Vagina (tissue), 2 donors: ENCODE measurements at regions not wholly inside any gene's neighbourhood (a gene's known extent, or its start where the extent isn't known, plus 50 kb on each side); places are given as distances from the start of the nearest gene placed in this dataset.

Experiments
- DNase-seq, 2 donors: peaks; one replicate each; pipeline ENCODE4 v3.0.0-alpha.2; 2017; ENCODE audit errors: extremely low spot score in 2 of 2
- H3K27ac ChIP-seq: fragments of 200-600 bp; sonication (generic); one replicate; pipeline ENCODE4 v1.5.1; 2019
- H3K27me3 ChIP-seq: fragments of 200-600 bp; sonication (generic); one replicate; pipeline ENCODE4 v1.5.1; 2019
- H3K36me3 ChIP-seq, 2 donors: fragments of 200-600 bp; sonication (generic); one replicate each; pipeline ENCODE4 v1.5.1; 2017 to 2019
- H3K4me1 ChIP-seq: fragments of 200-600 bp; sonication (generic); one replicate; pipeline ENCODE4 v1.5.1; 2019
- H3K4me3 ChIP-seq, 2 donors: fragments of 200-600 bp; sonication (generic); 1 replicate in 1 of 2; 2 replicates in 1 of 2; pipeline ENCODE4 v1.5.1; 2016 to 2019
- H3K9me3 ChIP-seq: fragments of 200-600 bp; sonication (generic); one replicate; pipeline ENCODE4 v1.5.1; 2019
- CTCF ChIP-seq, 3 experiments: fragments of 450-650 bp in 2 of 3; fragments of 200-600 bp in 1 of 3; sonication (generic) in 1 of 3; IDR thresholded peaks; one replicate each; pipeline ENCODE4 v1.5.1; 2017 to 2019; ENCODE audit warnings: antibody characterized with exemption in 3 of 3, mild to moderate bottlenecking in 2 of 3, moderate library complexity in 2 of 3
- POLR2A ChIP-seq, 2 donors: fragments of 450-650 bp; IDR thresholded peaks; one replicate each; pipeline ENCODE4 v1.6.1; 2017; ENCODE audit warnings: antibody characterized with exemption in 2 of 2, mild to moderate bottlenecking in 2 of 2, moderate library complexity in 2 of 2
- POLR2AphosphoS5 ChIP-seq, 2 donors: sonication (generic); formaldehyde crosslinking; IDR thresholded peaks; one replicate each; pipeline ENCODE4 v1.9.0; 2017; ENCODE audit warnings: antibody characterized with exemption in 2 of 2, mild to moderate bottlenecking in 2 of 2, low read depth in 1 of 2; ENCODE audit not compliant: insufficient read depth in 1 of 2
- intact Hi-C: fragments of 100-400 bp; cut with DNase I; formaldehyde crosslinking; loops from one replicate; pipeline ENCODE4 v1.15.1; 2023

GRCh38 chr4:173960398-173960797 lies 323.1 kb downstream of the FBXO8 start:
- no peak for DNase-seq
- TF ChIP-seq POLR2A (IDR thresholded peaks at IDR 0.05) (no peak), POLR2AphosphoS5 (IDR thresholded peaks at IDR 0.05; ENCODE audit: insufficient read depth in 1 of 2, low read depth in 1 of 2) (no peak), CTCF (IDR thresholded peaks at IDR 0.05) (no peak)
- no peaks in the 10 kb centered on the region for H3K27me3 ChIP-seq
- H3K4me3 ChIP-seq: no peak overlapping the region
- H3K27ac ChIP-seq: no peak overlapping the region
- H3K36me3 ChIP-seq: no peaks in the 10 kb centered on the region
- no peaks in the 10 kb centered on the region for H3K4me1 ChIP-seq
- intact Hi-C loops: no loop called here
- no peaks in the 10 kb centered on the region for H3K9me3 ChIP-seq

GRCh38 chr4:173958445-173958844 lies 325.0 kb downstream of the FBXO8 start:
- Histone ChIP-seq H3K9me3 (no peaks in the 10 kb centered on the region), H3K27me3 (no peaks in the 10 kb centered on the region), H3K4me1 (no peaks in the 10 kb centered on the region), H3K36me3 (no peaks in the 10 kb centered on the region), H3K4me3 (no peak overlapping the region), H3K27ac (no peak overlapping the region)
- intact Hi-C loops: no loop called here
- no peak for TF ChIP-seq POLR2A (IDR thresholded peaks at IDR 0.05)
- TF ChIP-seq CTCF (IDR thresholded peaks at IDR 0.05): no peak
- TF ChIP-seq POLR2AphosphoS5 (IDR thresholded peaks at IDR 0.05; ENCODE audit: insufficient read depth in 1 of 2, low read depth in 1 of 2): no peak
- no peak for DNase-seq

- no peaks in the 10 kb centered on the region for H3K27me3 ChIP-seq
- H3K36me3 ChIP-seq: no peaks in the 10 kb centered on the region
- H3K27ac ChIP-seq: no peak overlapping the region
- intact Hi-C loops: no loop called here
- no peaks in the 10 kb centered on the region for H3K4me1 ChIP-seq
- TF ChIP-seq POLR2A (IDR thresholded peaks at IDR 0.05) (no peak), CTCF (IDR thresholded peaks at IDR 0.05) (no peak), POLR2AphosphoS5 (IDR thresholded peaks at IDR 0.05; ENCODE audit: insufficient read depth in 1 of 2, low read depth in 1 of 2) (no peak)
- no peaks in the 10 kb centered on the region for H3K9me3 ChIP-seq
- no peak overlapping the region for H3K4me3 ChIP-seq
- DNase-seq: no peak
Measured at GRCh38 chr4:173943547-173943946, 339.9 kb downstream of the FBXO8 start.

- TF ChIP-seq CTCF (IDR thresholded peaks at IDR 0.05) (no peak), POLR2A (IDR thresholded peaks at IDR 0.05) (no peak), POLR2AphosphoS5 (IDR thresholded peaks at IDR 0.05; ENCODE audit: insufficient read depth in 1 of 2, low read depth in 1 of 2) (no peak)
- intact Hi-C loops: no loop called here
- no peak overlapping the region for H3K27ac ChIP-seq
- H3K4me1 ChIP-seq: peaks cover 6% of the 10 kb centered on the region
- DNase-seq: no peak
- no peak overlapping the region for H3K4me3 ChIP-seq
- no peaks in the 10 kb centered on the region for H3K9me3 ChIP-seq
- H3K36me3 ChIP-seq: no peaks in the 10 kb centered on the region
- H3K27me3 ChIP-seq: no peaks in the 10 kb centered on the region
Measured at GRCh38 chr4:173940146-173940545, 343.3 kb downstream of the FBXO8 start.

GRCh38 chr4:173937631-173938270 lies 345.7 kb downstream of the FBXO8 start:
- no peak overlapping the region for H3K27ac ChIP-seq
- H3K4me1 ChIP-seq: peaks cover 6% of the 10 kb centered on the region
- H3K9me3 ChIP-seq: no peaks in the 10 kb centered on the region
- H3K36me3 ChIP-seq: no peaks in the 10 kb centered on the region
- H3K27me3 ChIP-seq: no peaks in the 10 kb centered on the region
- TF ChIP-seq POLR2A (IDR thresholded peaks at IDR 0.05) (no peak), CTCF (IDR thresholded peaks at IDR 0.05) (no peak), POLR2AphosphoS5 (IDR thresholded peaks at IDR 0.05; ENCODE audit: insufficient read depth in 1 of 2, low read depth in 1 of 2) (no peak)
- no peak overlapping the region for H3K4me3 ChIP-seq
- no peak for DNase-seq
- intact Hi-C loops: no loop called here
